ENCODE measurements at regions not wholly inside any gene's neighbourhood (a gene's known extent, or its start where the extent isn't known, plus 50 kb on each side); places are given as distances from the start of the nearest gene placed in this dataset.

- no peak for ATAC-seq
- in situ Hi-C loops (cut with HindIII; ENCODE audit: extremely low pct_ligation_motif_present, low pct_unique_long_range_greater_than_20kb): no loop called here
- H3K27me3 ChIP-seq (ENCODE audit: control insufficient read depth in 1 of 2, insufficient read depth in 2 of 2, low read length in 2 of 2): peaks cover 2 to 30% of the 10 kb centered on the region in 2 experiments; a peak in 4 of 5 replicates
These were observed 126.1 kb upstream of the PPP2R2D start for GRCh38 chr10:131774681-131775085.

More at GRCh38 chr10:131774681-131775085, 126.1 kb upstream of the PPP2R2D start:
- Histone ChIP-seq H3K4me3 (replicated peaks in 1 of 3; ENCODE audit: insufficient read depth in 1 of 3, low read depth in 2 of 3, low read length in 3 of 3) (no peak overlapping the region), H3K79me2 (ENCODE audit: insufficient read depth, low read length) (no peaks in the 10 kb centered on the region), H4K20me1 (ENCODE audit: insufficient read depth, low read length) (no peaks in the 10 kb centered on the region), H3K27ac (ENCODE audit: extremely low read length, insufficient read depth, low read length) (no peak overlapping the region), H3K9me3 (ENCODE audit: low read length) (peaks cover 33% of the 10 kb centered on the region), H2AFZ (ENCODE audit: low read length) (no peak overlapping the region), H3K9ac (ENCODE audit: insufficient read depth, low read depth, low read length) (no peak overlapping the region), H3K4me1 (ENCODE audit: insufficient read depth, low read length) (no peaks in the 10 kb centered on the region), H3K4me2 (ENCODE audit: low read depth, low read length) (no peak overlapping the region), H3K36me3 (replicated peaks in 1 of 2; ENCODE audit: control insufficient read depth in 1 of 2, insufficient read depth in 2 of 2, low read length in 2 of 2) (no peaks in the 10 kb centered on the region)
- 69% methylated on average over 7 of the region's 17 CpGs for WGBS (ENCODE audit: low lambda C conversion rate)
- POLR2A ChIA-PET: no interaction called here
- no peak for FAIRE-seq
- intact Hi-C loops (cut with micrococcal nuclease; ENCODE audit: unreplicated experiment): no loop called here
- no TSS peak for BruUV-seq (replicated peaks)
- DNase-seq (ENCODE audit: low spot score): no peak
- CTCF ChIA-PET (ENCODE audit: low intra/inter-chr PET ratio, low total read pairs): no interaction called here
- TF ChIP-seq NCOA5 (CRISPR knock-in tag; IDR thresholded peaks at IDR 0.05): no peak
- no peak for TF ChIP-seq ZNF230 (CRISPR knock-in tag; IDR thresholded peaks at IDR 0.05)
- TF ChIP-seq GTF2F1 (IDR thresholded peaks at IDR 0.05; ENCODE audit: low read length): no peak
- no peak for TF ChIP-seq DPF2 (CRISPR knock-in tag; IDR thresholded peaks at IDR 0.05; ENCODE audit: borderline replicate concordance, low read depth)
- no peak for TF ChIP-seq SRSF9 (IDR thresholded peaks at IDR 0.05; ENCODE audit: borderline replicate concordance, insufficient read depth, low read depth, low read length, poor library complexity, severe bottlenecking)
- no peak for TF ChIP-seq RFXAP (CRISPR knock-in tag; IDR thresholded peaks at IDR 0.05; ENCODE audit: borderline replicate concordance)
- no peak for TF ChIP-seq FOXA1 (IDR thresholded peaks at IDR 0.05)
- no peak for TF ChIP-seq FOXA1 (CRISPR knock-in tag; IDR thresholded peaks at IDR 0.05)
- TF ChIP-seq HNF4A (CRISPR knock-in tag; IDR thresholded peaks at IDR 0.05): no peak
- TF ChIP-seq ARID3A (IDR thresholded peaks at IDR 0.05; ENCODE audit: low read depth, low read length): no peak
- no peak for TF ChIP-seq E2F2 (CRISPR knock-in tag; IDR thresholded peaks at IDR 0.05; ENCODE audit: borderline replicate concordance)
- no peak for TF ChIP-seq ZNF430 (CRISPR knock-in tag; IDR thresholded peaks at IDR 0.05)
- TF ChIP-seq TRIM22 (IDR thresholded peaks at IDR 0.05): no peak
- TF ChIP-seq ZNF660 (CRISPR knock-in tag; IDR thresholded peaks at IDR 0.05; ENCODE audit: borderline replicate concordance, low read depth): no peak
- TF ChIP-seq GATA4 (IDR thresholded peaks at IDR 0.05; ENCODE audit: borderline replicate concordance, low read depth): no peak
